HCT116 (cell line): ENCODE measurements at regions not wholly inside any gene's neighbourhood (a gene's known extent, or its start where the extent isn't known, plus 50 kb on each side); places are given as distances from the start of the nearest gene placed in this dataset.

Experiments used
- ATAC-seq: fragments of 200-7000 bp; cut with Tn5 transposase; 2 replicates; pipeline ENCODE4 v1.9.1; 2020; ENCODE audit warnings: mild to moderate bottlenecking, moderate library complexity
- BruUV-seq: library from RNA; stranded (reverse); fragments of 400-500 nt; replicated peaks from 2 replicates; lab custom pipeline; 2021; lab: Mats Ljungman, UMichigan
- CTCF ChIA-PET: fragments of 300-600 bp; sonication (Branson Sonifier 250); formaldehyde crosslinking; loops from one replicate; lab custom pipeline; 2021; ENCODE audit warnings: antibody characterized with exemption; lab: Charles Lee
- POLR2A ChIA-PET: fragments of 300-600, 350-600 bp; sonication (Branson Sonifier 250); formaldehyde crosslinking; loops from one replicate; lab custom pipeline; 2021; ENCODE audit warnings: antibody characterized with exemption; lab: Charles Lee
- RAD21 ChIA-PET, 2 experiments: fragments of 300-600 bp; sonication (Branson Sonifier 250); formaldehyde crosslinking; loops; one replicate each; lab custom pipeline; 2023; ENCODE audit warnings: low total read pairs in 2 of 2; ENCODE audit not compliant: uncharacterized antibody in 2 of 2, unreplicated experiment in 2 of 2, low non-redundant PET in 1 of 2; lab: Charles Lee
- DNase-seq: peaks from one replicate; pipeline ENCODE4 v3.0.0-alpha.2; 2010; ENCODE audit warnings: low read depth, low spot score
- H2AFZ ChIP-seq: fragments of 200-600 bp; shearing (Covaris generic), sonication (generic); 2 replicates; pipeline ENCODE4 v1.6.1; 2017; ENCODE audit warnings: low read depth, mixed run types, mixed read lengths, antibody characterized with exemption, low read length; ENCODE audit not compliant: poor library complexity, severe bottlenecking
- H3K27ac ChIP-seq: 2 replicates; pipeline ENCODE4 v1.5.1; 2012; ENCODE audit warnings: low read depth, low read length
- H3K27me3 ChIP-seq: fragments of 200-600 bp; sonication (generic); 2 replicates; pipeline ENCODE4 v1.6.1; 2016; ENCODE audit warnings: mixed run types, low read length, mixed read lengths; ENCODE audit not compliant: insufficient read depth
- H3K36me3 ChIP-seq, 2 experiments: fragments of 200-500 bp in 1 of 2; fragments of 200-600 bp in 1 of 2; sonication (Bioruptor generic) in 1 of 2; sonication (generic) in 1 of 2; 2 replicates each; pipeline versions ENCODE4 v1.5.1 to v1.6.1; 2014 to 2016; ENCODE audit warnings: low read length in 2 of 2, inconsistent platforms in 1 of 2, mixed read lengths in 1 of 2, mixed run types in 1 of 2; ENCODE audit not compliant: insufficient read depth in 2 of 2, control insufficient read depth in 1 of 2
- H3K4me1 ChIP-seq, 2 experiments: fragments of 200-600 bp in 1 of 2; sonication (generic) in 1 of 2; 2 replicates each; pipeline versions ENCODE4 v1.5.1 to v1.6.1; 2012 to 2017; ENCODE audit warnings: low read length in 2 of 2, inconsistent platforms in 1 of 2, mild to moderate bottlenecking in 1 of 2, mixed read lengths in 1 of 2, mixed run types in 1 of 2, moderate library complexity in 1 of 2; ENCODE audit not compliant: insufficient read depth in 2 of 2, control insufficient read depth in 1 of 2
- H3K4me2 ChIP-seq: fragments of 200-600 bp; sonication (generic); 2 replicates; pipeline ENCODE4 v1.6.1; 2017; ENCODE audit warnings: mixed run types, low read length, mixed read lengths
- H3K4me3 ChIP-seq, 2 experiments: fragments of 200-600 bp in 1 of 2; sonication (generic) in 1 of 2; replicated peaks in 1 of 2; 2 replicates each; pipeline ENCODE4 v1.5.1; 2011 to 2016; ENCODE audit warnings: low read length in 2 of 2, control low read depth in 1 of 2, low read depth in 1 of 2, mild to moderate bottlenecking in 1 of 2, mixed read lengths in 1 of 2, mixed run types in 1 of 2
- H3K79me2 ChIP-seq: fragments of 200-600 bp; sonication (generic); 2 replicates; pipeline ENCODE4 v1.6.1; 2017; ENCODE audit warnings: mild to moderate bottlenecking, mixed run types, low read length, moderate library complexity, mixed read lengths; ENCODE audit not compliant: insufficient read depth
- H3K9ac ChIP-seq: fragments of 200-600 bp; sonication (generic); 2 replicates; pipeline ENCODE4 v1.6.1; 2016; ENCODE audit warnings: low read length, mixed read lengths
- H3K9me2 ChIP-seq: fragments of 200-600 bp; sonication (generic), shearing (Covaris generic); 2 replicates; pipeline ENCODE4 v1.6.1; 2017; ENCODE audit warnings: mixed run types, mild to moderate bottlenecking, moderate library complexity; ENCODE audit not compliant: insufficient read depth
- H3K9me3 ChIP-seq, 2 experiments: fragments of 200-500 bp in 1 of 2; fragments of 200-600 bp in 1 of 2; sonication (Bioruptor generic) in 1 of 2; sonication (generic) in 1 of 2; 2 replicates each; pipeline ENCODE4 v1.6.1; 2014 to 2017; ENCODE audit warnings: low read length in 2 of 2, mixed read lengths in 2 of 2, inconsistent platforms in 1 of 2, low read depth in 1 of 2, mild to moderate bottlenecking in 1 of 2, mixed run types in 1 of 2, moderate library complexity in 1 of 2; ENCODE audit not compliant: control insufficient read depth in 1 of 2, insufficient read depth in 1 of 2
- H4K20me1 ChIP-seq: fragments of 200-600 bp; sonication (generic), shearing (Covaris generic); 2 replicates; pipeline ENCODE4 v1.6.1; 2017; ENCODE audit warnings: mixed run types, mild to moderate bottlenecking, moderate library complexity; ENCODE audit not compliant: insufficient read depth
- CEBPB ChIP-seq: IDR thresholded peaks from 2 replicates; pipeline ENCODE4 v1.6.1; 2012; ENCODE audit warnings: low read depth
- EGR1 ChIP-seq: IDR thresholded peaks from 2 replicates; pipeline ENCODE4 v1.6.1; 2012; ENCODE audit warnings: low read depth
- EZH2 ChIP-seq: fragments of 200-600 bp; sonication (generic); IDR thresholded peaks from 2 replicates; pipeline ENCODE4 v1.6.1; 2017; ENCODE audit warnings: antibody characterized with exemption, mixed run types
- JUND ChIP-seq: IDR thresholded peaks from 2 replicates; pipeline ENCODE4 v1.6.1; 2012
- POLR2A ChIP-seq: IDR thresholded peaks from 2 replicates; pipeline ENCODE4 v1.7.0; 2011; ENCODE audit warnings: borderline replicate concordance; ENCODE audit not compliant: insufficient read depth, insufficient read length; ENCODE audit errors: extremely low read depth
- RAD21 ChIP-seq: IDR thresholded peaks from 2 replicates; pipeline ENCODE4 v1.6.1; 2012; ENCODE audit warnings: low read depth, mild to moderate bottlenecking
- REST ChIP-seq: IDR thresholded peaks from 2 replicates; pipeline ENCODE4 v1.6.1; 2012; ENCODE audit warnings: low read depth
- SRF ChIP-seq: IDR thresholded peaks from 2 replicates; pipeline ENCODE4 v1.6.1; 2012; ENCODE audit warnings: low read depth
- YY1 ChIP-seq: IDR thresholded peaks from 2 replicates; pipeline ENCODE4 v1.6.1; 2011; ENCODE audit warnings: low read length, low read depth, moderate library complexity, mild to moderate bottlenecking; ENCODE audit not compliant: insufficient replicate concordance; ENCODE audit errors: extremely low read depth
- intact Hi-C: fragments of 100-400 bp; cut with micrococcal nuclease; formaldehyde crosslinking; loops from 2 replicates; pipeline ENCODE4 v1.10.0; 2022
- TF ChIP-seq, protein P1 (sequence below): IDR thresholded peaks from 2 replicates; pipeline ENCODE4 v1.6.1; 2012
- TF ChIP-seq, protein P2 (sequence below): IDR thresholded peaks from 2 replicates; pipeline ENCODE4 v1.6.1; 2012

- H2AFZ ChIP-seq: no peak overlapping the region
- no peak overlapping the region for H3K4me2 ChIP-seq
- H3K9ac ChIP-seq: no peak overlapping the region
- no peak overlapping the region for H3K4me3 ChIP-seq
- ATAC-seq: no peak
- intact Hi-C loops: no loop called here
- H3K9me3 ChIP-seq: peaks cover 0 to 9% of the 10 kb centered on the region in 2 experiments; a peak in 2 of 4 replicates
- RAD21 ChIA-PET: no interaction called here
- H3K9me2 ChIP-seq: no peaks in the 10 kb centered on the region
- POLR2A ChIA-PET: no interaction called here
- no peaks in the 10 kb centered on the region for H4K20me1 ChIP-seq
- CTCF ChIA-PET: no interaction called here
- no peaks in the 10 kb centered on the region for H3K79me2 ChIP-seq
- no peaks in the 10 kb centered on the region for H3K27me3 ChIP-seq
- TF ChIP-seq, protein P1, sequence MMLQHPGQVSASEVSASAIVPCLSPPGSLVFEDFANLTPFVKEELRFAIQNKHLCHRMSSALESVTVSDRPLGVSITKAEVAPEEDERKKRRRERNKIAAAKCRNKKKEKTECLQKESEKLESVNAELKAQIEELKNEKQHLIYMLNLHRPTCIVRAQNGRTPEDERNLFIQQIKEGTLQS: no peak
- TF ChIP-seq POLR2A: no peak
- no peak for TF ChIP-seq RAD21
- no peak for TF ChIP-seq YY1
- no peak for TF ChIP-seq EZH2
- TF ChIP-seq EGR1: no peak
- TF ChIP-seq, protein P2, sequence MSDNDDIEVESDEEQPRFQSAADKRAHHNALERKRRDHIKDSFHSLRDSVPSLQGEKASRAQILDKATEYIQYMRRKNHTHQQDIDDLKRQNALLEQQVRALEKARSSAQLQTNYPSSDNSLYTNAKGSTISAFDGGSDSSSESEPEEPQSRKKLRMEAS: no peak
- no peak for TF ChIP-seq REST
- no peak for TF ChIP-seq CEBPB
- no peak for TF ChIP-seq JUND
- TF ChIP-seq SRF: no peak
- H3K27ac ChIP-seq: no peak overlapping the region
- DNase-seq: no peak
- BruUV-seq: no TSS peak
- no peaks in the 10 kb centered on the region for H3K36me3 ChIP-seq
- H3K4me1 ChIP-seq: no peaks in the 10 kb centered on the region
Measured at GRCh38 chr6:51542475-51542874, 544.9 kb downstream of the PKHD1 start.
